ENCODE measurements at regions not wholly inside any gene's neighbourhood (a gene's known extent, or its start where the extent isn't known, plus 50 kb on each side); places are given as distances from the start of the nearest gene placed in this dataset.

DNA sequence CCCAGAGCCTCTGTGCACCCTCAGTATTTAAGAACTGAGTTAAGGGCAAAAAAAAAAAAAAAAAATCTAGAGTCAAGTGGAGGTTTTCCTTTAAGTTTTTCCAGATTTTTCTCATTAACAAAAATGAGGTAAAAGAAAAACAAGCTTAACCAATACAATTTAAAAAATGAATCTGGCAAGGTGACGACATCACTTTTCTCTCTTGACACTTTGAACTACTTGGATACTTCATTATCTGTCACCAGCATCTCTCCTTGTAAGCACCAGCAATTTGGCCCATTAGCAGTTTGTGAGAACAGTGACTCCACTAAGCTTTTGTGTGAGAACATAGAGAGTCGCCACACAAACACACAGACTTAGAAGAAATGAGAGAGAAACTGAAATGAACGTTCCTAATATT, 345.7 kb upstream of the SLC30A5 start:
- TF ChIP-seq ZNF274 (IDR thresholded peaks at IDR 0.05; ENCODE audit: low read depth, low read length) = no peak
- no peak overlapping the region for H3K4me3 ChIP-seq (ENCODE audit: low read length)

DNA sequence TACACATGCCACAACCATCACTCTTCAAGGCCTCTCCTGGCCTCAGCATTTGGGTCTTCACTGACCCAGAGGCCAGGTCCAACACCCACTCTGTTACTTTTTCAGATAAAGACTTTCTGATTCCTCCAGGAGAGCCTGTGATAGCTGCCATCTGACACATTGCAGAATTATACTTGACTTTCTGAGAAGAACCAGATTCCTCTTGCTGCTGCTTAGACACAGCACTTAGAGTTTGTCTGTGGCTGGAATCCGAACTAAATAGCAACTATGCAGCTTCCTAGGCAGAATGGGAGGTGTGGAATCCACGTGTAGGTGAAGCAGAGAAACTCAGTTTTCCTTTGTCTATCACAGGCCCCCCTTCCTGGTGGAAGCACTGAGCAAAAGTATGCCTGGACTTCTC, 344.7 kb upstream of the SLC30A5 start:
- no peak overlapping the region for H3K4me3 ChIP-seq (ENCODE audit: low read length)
- no peak for TF ChIP-seq ZNF274 (IDR thresholded peaks at IDR 0.05; ENCODE audit: low read depth, low read length)

DNA sequence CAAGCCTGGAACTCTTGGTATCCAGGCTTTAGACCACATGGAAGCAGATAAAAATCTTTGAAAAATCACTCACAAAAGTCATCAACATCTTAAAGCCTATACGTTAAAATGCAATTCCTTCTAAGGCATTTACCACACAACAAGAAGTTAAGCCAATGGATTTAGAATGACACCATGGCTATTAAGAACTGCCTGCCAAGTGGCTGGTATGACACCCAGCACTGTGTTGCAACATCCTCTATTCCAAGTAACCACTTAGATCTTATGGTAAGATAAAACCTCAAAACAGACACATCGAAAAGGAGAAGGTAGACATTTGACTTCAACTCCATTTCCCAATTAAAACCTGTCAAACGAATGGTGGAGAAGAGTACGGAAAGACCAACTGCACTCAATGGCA, 344.2 kb upstream of the SLC30A5 start:
- no peak overlapping the region for H3K4me3 ChIP-seq (ENCODE audit: low read length)

DNA sequence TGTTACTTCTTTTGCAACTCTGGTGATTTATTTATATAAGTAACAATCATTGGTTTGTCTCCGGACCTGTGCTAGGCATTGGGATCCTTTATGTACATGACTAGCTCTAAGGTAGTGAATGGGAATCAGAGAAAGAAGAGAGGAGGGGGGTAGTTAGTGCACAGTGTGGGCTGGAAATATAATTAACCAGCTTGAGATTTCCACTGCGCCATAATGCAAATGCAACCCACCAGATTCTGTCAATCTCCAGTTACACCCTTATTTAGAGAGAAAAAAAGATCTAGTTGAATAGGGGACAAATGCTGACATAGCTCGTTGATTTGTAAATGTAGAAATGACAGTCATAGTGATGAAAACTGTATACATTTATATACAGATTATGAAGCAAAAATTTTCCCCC, 342.2 kb upstream of the SLC30A5 start:
- no peak overlapping the region for H3K4me3 ChIP-seq (ENCODE audit: low read length)
- no peak for TF ChIP-seq ZNF274 (IDR thresholded peaks at IDR 0.05; ENCODE audit: low read depth, low read length)

More for the DNA sequence above, 344.2 kb upstream of the SLC30A5 start:
- no peak for TF ChIP-seq ZNF274 (IDR thresholded peaks at IDR 0.05; ENCODE audit: low read depth, low read length)

DNA sequence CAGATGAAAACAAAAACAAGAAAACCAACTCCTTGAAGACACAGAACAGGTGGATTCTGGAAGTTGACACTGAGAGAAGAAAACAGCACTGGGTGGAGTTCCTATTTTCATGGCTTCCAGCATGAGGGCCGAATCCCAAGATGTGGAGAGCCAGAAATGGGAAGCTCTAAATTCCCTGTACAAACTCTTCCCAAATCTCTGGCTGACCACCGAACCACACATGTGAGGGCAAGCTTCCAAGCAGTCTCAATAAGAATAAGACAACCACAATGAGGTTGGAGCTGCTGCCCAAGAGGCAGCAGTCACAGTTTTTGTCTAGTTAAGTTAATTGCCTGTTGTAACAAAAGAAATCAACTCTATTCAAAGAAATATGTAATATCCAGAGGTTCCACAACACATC, 339.3 kb upstream of the SLC30A5 start:
- TF ChIP-seq ZNF274 (IDR thresholded peaks at IDR 0.05; ENCODE audit: low read depth, low read length) = no peak
- H3K4me3 ChIP-seq (ENCODE audit: low read length) = no peak overlapping the region

DNA sequence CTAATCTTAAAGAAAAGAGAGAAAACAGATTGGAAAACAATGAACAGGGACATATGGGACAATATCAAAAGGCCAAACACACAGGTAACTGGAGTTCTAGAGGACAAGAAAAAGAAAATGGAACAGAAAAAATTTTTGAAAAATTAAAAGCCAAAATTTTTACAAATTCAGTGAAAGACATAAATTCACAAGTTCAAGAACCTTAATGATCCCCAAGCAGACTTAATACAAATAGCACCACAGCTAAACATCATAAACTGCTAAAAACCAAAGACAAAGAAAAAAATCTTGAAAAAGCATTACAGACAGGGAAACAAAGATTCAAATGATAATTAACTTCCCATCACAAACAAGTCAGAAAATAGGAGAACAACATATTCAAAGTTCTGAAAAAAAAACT, 338.5 kb upstream of the SLC30A5 start:
- no peak overlapping the region for H3K4me3 ChIP-seq (ENCODE audit: low read length)
- no peak for TF ChIP-seq ZNF274 (IDR thresholded peaks at IDR 0.05; ENCODE audit: low read depth, low read length)

DNA sequence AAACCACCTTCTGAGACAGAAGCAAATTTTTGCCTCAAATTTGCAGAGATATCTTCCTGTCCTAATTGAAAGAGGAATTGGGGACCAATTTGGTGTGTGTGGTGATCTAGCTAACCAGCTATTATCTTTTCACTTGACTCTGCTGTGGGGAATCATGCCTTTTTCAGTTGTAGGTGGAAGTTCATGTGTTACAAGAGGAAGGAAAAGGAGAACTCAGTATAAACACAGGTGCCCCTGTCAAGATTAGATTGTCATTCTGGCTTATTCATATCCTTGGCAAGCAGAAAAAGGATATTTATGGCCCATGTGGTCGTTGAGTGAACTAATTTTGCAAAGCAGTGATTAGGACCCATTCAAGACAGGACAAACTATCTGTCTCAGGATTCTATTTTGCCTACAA, 336.8 kb upstream of the SLC30A5 start:
- no peak for TF ChIP-seq ZNF274 (IDR thresholded peaks at IDR 0.05; ENCODE audit: low read depth, low read length)
- no peak overlapping the region for H3K4me3 ChIP-seq (ENCODE audit: low read length)

DNA sequence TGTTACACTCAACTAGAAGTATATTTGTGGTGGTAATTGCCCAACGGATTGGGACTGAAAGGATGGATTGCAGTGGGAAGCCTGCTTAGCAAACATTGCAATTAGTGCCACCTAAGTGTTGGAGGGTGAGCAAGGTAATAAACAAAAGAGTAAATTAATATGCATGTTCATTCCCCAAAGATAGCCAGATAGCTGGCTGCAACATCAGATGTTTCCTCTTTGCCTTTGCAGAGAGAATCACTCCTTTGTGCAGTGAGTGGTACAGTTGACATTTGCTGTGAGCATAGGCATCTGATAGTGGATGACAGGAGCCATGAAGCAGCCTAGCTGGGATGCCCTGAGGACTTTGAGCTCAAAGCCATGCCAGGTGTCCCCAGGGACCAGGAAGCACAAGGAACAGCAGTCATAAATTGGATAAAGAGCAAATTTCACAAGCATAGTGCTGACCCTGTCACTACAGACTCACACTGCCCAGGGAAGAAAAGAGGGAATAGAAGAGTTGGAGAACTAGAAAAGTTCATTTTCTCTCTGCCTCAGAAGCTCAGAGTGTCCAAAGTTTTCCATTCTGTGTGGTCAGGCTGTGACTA, 336.1 kb upstream of the SLC30A5 start:
- TF ChIP-seq ZNF274 (IDR thresholded peaks at IDR 0.05; ENCODE audit: low read depth, low read length) = no peak

DNA sequence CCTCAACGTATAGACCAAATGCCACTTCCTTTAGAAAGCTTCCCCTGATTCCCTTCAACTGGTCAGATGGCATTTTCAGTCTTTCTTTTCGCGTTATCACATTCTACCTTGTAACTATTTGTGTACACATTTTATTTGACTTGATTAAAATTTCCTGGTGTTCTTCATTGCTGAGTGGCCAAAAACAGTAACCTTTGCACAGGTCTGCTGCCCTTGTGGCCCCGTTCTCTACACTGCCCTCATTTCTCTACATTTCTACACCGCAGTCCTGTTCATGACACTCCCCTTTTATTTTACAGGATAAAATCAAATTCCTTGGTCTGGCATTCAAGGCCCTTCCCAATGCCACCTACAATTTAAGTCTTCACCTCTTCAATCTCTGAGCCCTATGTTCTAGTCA, 334.2 kb upstream of the SLC30A5 start:
- no peak overlapping the region for H3K4me3 ChIP-seq (ENCODE audit: low read length)
- no peak for TF ChIP-seq ZNF274 (IDR thresholded peaks at IDR 0.05; ENCODE audit: low read depth, low read length)

More for the DNA sequence above, 336.1 kb upstream of the SLC30A5 start:
- H3K4me3 ChIP-seq (ENCODE audit: low read length) = no peak overlapping the region

DNA sequence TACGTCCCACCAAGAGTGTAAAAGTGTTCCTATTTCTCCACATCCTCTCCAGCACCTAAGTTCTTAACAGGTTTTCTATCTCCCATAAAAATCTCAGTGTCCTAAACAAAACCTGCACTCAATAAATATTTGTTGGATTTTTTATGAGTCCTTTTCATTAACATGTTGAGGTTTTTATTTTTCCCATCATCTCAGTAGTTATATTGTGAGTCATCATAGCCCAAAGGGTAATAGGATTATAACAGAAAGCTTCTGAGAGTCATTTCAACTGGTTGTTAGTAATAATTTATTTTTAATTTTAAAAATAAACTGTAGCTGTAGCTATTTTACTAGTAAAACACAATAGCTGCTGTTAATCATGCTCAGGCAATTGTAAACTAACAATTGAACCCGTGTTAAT, 331.6 kb upstream of the SLC30A5 start:
- TF ChIP-seq ZNF274 (IDR thresholded peaks at IDR 0.05; ENCODE audit: low read depth, low read length) = no peak
- no peak overlapping the region for H3K4me3 ChIP-seq (ENCODE audit: low read length)

DNA sequence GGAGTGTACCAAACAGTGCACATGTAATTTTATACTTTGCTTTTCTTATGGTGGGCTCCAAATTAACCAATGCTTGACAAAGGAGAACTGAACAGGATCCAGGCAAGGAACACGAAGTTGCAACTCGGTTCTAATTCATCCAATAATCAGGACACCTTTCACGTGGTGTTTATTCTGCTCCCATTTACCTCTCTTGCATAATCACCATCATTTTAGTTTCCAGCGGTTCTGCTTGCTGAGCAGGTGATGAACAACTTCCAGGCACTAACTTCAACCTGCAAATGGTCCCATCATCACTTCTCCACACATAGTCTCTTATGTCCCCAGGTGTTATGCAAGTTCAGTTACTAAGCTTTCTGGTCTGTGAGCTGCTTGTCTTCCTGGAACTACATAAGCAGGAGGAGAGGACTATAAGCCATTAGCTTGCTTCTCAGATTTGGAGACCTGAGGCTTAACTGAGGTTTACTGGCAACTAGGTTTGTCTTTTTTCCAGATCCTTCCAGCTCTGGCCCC, 326.8 kb upstream of the SLC30A5 start:
- no peak overlapping the region for H3K4me3 ChIP-seq (ENCODE audit: low read length)
- TF ChIP-seq ZNF274 (IDR thresholded peaks at IDR 0.05; ENCODE audit: low read depth, low read length) = no peak

DNA sequence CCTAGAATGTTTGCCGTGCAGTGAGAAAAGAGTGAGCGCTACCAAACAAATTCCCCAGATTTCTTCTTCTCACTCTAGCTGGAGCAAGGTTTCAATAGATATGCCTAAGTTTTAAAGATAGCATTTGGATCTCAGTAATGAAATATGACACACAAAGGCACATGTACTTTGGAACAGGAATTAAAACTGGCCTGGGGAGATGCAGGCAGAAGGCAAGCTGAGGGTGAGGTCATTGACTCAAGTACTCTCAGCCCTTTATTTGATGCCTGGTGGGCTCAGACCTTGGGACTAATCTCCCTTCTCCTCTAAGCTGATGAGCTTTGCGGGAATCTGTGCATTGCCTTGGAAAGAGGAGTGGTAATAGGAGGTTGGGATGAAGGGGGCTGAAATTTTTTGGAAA, 323.3 kb upstream of the SLC30A5 start:
- TF ChIP-seq ZNF274 (IDR thresholded peaks at IDR 0.05; ENCODE audit: low read depth, low read length) = no peak

DNA sequence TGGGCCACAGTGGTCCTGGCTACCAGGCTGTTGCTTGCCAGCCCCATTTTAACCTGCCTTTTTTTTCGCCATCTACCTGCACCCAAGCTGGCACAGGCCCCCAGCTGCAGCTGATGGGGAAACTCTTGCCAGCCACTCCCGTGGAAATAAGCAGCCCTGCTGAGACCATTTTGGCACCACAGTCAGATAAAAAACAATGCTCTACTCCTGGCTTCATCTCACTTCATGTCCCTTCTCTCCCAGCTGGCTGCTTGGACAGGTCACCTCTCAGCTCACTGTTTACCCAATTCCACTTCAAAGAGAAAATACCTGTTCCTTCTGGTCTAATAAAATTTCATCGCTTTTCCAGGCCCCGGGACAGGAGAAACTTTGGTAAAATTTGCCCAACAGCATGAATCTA, 322.6 kb upstream of the SLC30A5 start:
- TF ChIP-seq ZNF274 (IDR thresholded peaks at IDR 0.05; ENCODE audit: low read depth, low read length) = no peak
- H3K4me3 ChIP-seq (ENCODE audit: low read length) = no peak overlapping the region

More for the DNA sequence above, 323.3 kb upstream of the SLC30A5 start:
- H3K4me3 ChIP-seq (ENCODE audit: low read length) = no peak overlapping the region

DNA sequence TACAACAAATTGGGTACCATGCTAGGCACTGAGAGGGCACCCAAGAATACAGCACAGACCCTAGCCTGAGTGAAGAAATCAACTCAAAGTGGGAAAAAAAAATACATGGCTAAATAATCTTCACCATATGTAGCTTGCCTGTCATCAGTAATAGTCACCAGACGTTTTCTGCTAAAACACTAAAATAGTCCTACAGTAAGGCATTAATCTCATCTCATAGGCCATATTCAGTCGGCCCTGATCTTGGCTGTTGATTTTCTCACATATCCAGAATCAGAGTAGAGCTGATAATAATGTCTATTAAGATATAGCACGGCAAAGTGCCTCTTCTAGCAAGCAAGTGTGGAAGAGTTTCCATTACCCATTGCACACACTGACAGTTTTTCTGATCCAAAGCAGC, 322.1 kb upstream of the SLC30A5 start:
- TF ChIP-seq ZNF274 (IDR thresholded peaks at IDR 0.05; ENCODE audit: low read depth, low read length) = no peak
- no peak overlapping the region for H3K4me3 ChIP-seq (ENCODE audit: low read length)

DNA sequence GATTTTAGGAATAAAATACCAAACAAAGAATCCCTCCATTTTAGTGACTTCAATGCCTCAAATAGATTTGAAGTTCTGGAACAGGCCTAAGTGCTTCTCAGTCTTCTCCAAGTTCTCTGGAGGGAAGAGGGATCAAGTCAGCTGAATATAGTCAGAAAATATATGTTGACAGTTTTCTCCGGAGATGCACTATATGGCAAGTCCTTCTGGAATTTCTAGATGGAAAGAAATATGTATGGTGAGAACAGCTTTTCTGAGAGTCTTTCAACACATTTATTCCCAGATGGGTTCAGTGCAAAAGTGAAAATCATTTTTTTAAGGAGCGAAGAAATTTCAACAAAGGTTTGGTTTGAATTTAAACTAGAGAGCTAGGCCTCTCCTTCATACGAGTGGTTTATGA, 317.4 kb upstream of the SLC30A5 start:
- TF ChIP-seq ZNF274 (IDR thresholded peaks at IDR 0.05; ENCODE audit: low read depth, low read length) = no peak
- no peak overlapping the region for H3K4me3 ChIP-seq (ENCODE audit: low read length)

DNA sequence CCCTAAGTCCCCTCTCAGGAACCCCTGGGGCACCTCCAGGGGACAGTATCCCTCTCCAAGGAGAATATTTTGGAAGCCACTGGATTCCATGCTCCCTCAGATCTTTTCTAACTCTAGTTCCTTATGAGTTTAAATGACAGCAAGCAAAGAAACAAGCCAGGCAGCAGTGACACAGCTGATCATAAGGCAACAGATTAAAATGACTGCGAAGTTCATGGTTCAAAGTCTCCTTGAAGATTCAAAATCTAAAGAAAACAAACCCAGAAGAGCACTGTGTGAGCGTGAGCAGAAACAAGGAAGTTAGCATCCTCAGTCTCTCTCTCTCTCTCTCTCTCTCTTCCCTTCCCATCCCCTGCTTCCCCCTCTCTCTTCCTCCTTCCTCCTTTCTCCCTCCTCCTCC, 316.7 kb upstream of the SLC30A5 start:
- H3K4me3 ChIP-seq (ENCODE audit: low read length) = no peak overlapping the region
- TF ChIP-seq ZNF274 (IDR thresholded peaks at IDR 0.05; ENCODE audit: low read depth, low read length) = no peak

Measured in GM08714 (cell line).